ENCODE measurements at regions not wholly inside any gene's neighbourhood (a gene's known extent, or its start where the extent isn't known, plus 50 kb on each side); places are given as distances from the start of the nearest gene placed in this dataset.

DNA sequence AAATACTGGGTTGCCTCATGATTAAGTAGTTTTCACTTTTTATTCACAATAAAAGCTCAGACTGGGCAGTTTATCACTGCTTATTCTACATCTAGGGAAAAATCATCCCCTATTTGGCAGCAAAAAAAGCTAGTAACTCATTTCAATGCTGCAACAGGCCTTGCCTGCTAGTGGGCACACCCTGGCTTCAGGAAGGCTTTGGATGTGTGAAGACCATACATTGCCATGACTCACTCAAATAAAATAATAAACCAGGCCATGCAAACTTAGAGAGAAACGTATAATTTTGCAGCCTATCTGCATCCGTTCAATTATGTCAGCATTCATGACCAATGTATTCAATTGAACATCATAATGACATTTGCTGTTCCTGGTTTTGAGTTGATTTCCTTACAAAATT is 402.9 kb downstream of the PIK3R1 start:
- no peak for DNase-seq (ENCODE audit: extremely low read depth, low read depth)
- TF ChIP-seq, protein P1, sequence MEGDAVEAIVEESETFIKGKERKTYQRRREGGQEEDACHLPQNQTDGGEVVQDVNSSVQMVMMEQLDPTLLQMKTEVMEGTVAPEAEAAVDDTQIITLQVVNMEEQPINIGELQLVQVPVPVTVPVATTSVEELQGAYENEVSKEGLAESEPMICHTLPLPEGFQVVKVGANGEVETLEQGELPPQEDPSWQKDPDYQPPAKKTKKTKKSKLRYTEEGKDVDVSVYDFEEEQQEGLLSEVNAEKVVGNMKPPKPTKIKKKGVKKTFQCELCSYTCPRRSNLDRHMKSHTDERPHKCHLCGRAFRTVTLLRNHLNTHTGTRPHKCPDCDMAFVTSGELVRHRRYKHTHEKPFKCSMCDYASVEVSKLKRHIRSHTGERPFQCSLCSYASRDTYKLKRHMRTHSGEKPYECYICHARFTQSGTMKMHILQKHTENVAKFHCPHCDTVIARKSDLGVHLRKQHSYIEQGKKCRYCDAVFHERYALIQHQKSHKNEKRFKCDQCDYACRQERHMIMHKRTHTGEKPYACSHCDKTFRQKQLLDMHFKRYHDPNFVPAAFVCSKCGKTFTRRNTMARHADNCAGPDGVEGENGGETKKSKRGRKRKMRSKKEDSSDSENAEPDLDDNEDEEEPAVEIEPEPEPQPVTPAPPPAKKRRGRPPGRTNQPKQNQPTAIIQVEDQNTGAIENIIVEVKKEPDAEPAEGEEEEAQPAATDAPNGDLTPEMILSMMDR (IDR thresholded peaks at IDR 0.05; ENCODE audit: low read depth, low read length, missing control alignments): no peak

DNA sequence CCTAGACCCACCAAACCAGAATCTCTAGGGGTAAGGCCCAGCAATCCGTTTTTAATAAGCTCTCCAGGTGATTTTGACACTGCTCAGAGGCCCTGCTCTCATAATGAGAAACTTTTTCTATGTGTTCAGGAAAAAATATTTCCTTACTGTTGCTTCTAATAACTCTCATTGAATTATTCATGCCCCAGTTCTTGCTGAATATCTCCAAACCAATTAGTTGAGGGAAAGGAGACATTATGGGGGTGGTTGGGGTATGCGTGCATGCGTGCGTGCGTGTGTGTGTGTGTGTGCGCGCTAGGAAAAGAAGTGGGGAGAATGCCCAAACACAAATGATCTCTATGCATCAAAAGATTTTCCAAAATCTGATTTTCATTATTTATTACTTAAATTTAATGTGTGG is 411.4 kb downstream of the PIK3R1 start:
- DNase-seq (ENCODE audit: extremely low read depth, low read depth): no peak
- no peak overlapping the region for H3K4me3 ChIP-seq (replicated peaks; ENCODE audit: low read depth, low read length)
- TF ChIP-seq, protein P1 (IDR thresholded peaks at IDR 0.05; ENCODE audit: low read depth, low read length, missing control alignments): no peak

More for the DNA sequence above, 402.9 kb downstream of the PIK3R1 start:
- H3K4me3 ChIP-seq (replicated peaks; ENCODE audit: low read depth, low read length): no peak overlapping the region

DNA sequence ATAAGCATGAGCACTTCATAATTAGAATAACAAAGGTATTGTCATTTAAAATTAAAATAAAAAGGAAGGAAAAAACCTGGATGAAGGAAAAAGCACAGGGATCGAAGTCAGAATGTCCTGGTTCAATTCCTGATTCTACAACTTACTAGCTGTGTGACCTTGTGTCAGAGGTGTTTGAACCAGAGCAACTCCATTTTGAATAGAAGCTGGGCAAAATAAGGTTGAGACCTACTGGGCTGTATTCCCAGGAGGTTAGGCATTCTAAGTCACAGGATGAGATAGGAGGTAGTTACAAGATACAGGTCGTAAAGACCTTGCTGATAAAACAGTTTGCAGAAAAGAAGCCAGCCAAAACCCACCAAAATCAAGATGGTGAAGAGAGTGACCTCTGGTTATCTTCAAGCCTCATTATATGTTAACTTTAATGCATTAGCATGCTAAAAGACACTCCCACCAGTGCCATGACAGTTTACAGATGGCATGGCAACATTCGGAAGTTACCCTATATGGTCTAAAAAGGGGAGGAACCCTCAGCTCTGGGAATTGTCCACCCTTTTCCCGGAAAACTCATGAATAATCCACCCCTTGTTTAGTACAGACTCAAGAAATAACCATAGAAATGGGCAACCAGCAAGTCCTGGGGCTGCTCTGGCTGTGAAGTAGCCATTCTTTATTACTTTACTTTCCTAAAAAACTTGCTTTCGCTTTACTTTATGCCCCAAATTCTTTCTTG is 412.7 kb downstream of the PIK3R1 start:
- TF ChIP-seq, protein P1 (IDR thresholded peaks at IDR 0.05; ENCODE audit: low read depth, low read length, missing control alignments): no peak
- H3K4me3 ChIP-seq (replicated peaks; ENCODE audit: low read depth, low read length): no peak overlapping the region
- no peak for DNase-seq (ENCODE audit: extremely low read depth, low read depth)

DNA sequence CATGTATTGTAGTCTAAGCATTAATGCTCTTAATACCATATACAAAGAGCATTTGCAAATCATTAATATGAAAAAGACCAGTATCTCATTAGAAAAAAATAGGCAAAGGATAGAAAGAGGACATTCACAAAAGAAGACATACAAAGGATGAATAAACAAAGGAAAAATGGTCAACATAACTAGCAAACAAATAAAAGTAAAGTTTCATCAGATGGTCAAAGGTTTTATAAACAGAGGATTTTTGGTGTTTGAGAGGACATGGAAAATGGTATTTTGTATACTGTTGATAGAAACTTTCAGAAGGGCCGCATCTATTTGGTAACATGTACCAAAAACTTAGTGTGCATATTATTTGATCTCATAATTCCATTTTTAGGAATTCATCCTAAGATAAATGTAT is 414.8 kb downstream of the PIK3R1 start:
- DNase-seq (ENCODE audit: extremely low read depth, low read depth): no peak
- TF ChIP-seq, protein P1 (IDR thresholded peaks at IDR 0.05; ENCODE audit: low read depth, low read length, missing control alignments): no peak
- H3K4me3 ChIP-seq (replicated peaks; ENCODE audit: low read depth, low read length): no peak overlapping the region

DNA sequence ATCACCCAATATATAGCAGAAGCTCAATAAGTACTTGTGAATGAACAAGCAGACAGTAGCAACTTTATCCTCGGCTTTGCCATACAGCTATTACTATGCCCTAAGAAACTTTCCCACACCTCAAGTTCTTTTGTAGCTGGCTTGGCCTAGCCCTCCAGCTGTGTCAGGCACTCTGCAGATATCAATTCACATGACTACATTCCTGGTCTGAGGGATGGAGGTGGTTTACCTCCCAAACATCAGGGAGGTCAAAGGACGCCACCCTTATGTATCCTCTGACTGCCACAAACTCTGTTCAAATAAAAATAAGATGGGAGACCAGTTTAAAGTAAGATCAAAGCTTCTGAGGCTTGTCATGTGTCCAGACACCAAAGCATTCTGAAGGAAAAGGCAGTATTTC is 416.3 kb downstream of the PIK3R1 start:
- H3K4me3 ChIP-seq (replicated peaks; ENCODE audit: low read depth, low read length): no peak overlapping the region
- TF ChIP-seq, protein P1 (IDR thresholded peaks at IDR 0.05; ENCODE audit: low read depth, low read length, missing control alignments): no peak
- no peak for DNase-seq (ENCODE audit: extremely low read depth, low read depth)

DNA sequence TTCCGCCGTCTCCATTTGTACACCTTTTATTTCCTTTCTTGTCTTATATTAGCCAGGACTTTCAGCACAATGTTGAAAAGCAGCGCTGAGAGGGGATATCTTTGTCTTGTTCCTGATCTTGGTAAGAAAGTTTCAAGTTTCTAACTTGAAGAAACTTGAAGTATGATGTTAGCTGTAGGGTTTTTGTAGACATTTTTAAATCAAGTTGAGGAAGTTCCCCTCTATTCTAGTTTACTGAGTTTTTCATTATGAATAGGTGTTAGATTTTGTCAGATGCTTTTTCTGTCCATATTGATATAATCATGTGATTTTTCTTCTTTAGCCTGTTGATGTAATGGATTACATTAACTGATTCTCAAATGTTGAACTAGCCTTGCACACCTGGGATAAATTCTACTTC is 425.7 kb downstream of the PIK3R1 start:
- DNase-seq (ENCODE audit: extremely low read depth, low read depth): no peak
- TF ChIP-seq, protein P1 (IDR thresholded peaks at IDR 0.05; ENCODE audit: low read depth, low read length, missing control alignments): no peak
- no peak overlapping the region for H3K4me3 ChIP-seq (replicated peaks; ENCODE audit: low read depth, low read length)

DNA sequence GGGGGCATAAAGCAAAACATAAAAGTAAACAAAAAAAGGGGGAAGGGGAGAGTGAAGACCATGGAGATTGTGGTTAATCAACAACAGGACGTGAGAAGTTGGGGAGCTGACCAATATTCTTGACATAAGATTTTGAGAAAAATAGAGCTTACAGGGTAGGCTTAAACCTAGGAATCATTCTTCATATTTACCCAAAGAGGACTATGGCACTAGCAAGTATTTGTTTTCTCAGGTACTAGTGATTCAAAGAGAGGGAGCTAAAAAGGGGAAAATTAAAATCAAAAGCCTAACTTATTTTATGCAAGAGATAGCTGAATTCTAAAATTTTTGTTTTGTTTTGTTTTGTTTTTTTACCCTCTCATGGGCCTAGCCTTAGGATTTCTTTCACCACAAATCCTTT is 427.5 kb downstream of the PIK3R1 start:
- no peak for DNase-seq (ENCODE audit: extremely low read depth, low read depth)
- TF ChIP-seq, protein P1 (IDR thresholded peaks at IDR 0.05; ENCODE audit: low read depth, low read length, missing control alignments): no peak
- no peak overlapping the region for H3K4me3 ChIP-seq (replicated peaks; ENCODE audit: low read depth, low read length)

All from HFF-Myc (cell line).